Keratinocyte (primary cell): ENCODE measurements at regions not wholly inside any gene's neighbourhood (a gene's known extent, or its start where the extent isn't known, plus 50 kb on each side); places are given as distances from the start of the nearest gene placed in this dataset.

Experiments used
- CTCF ChIP-seq, 3 experiments: IDR thresholded peaks in 1 of 3; conservative IDR thresholded peaks in 1 of 3; optimal IDR thresholded peaks in 1 of 3; 2 replicates in 2 of 3; 3 replicates in 1 of 3; pipeline versions ENCODE3 to v1.5.1; 2011; ENCODE audit warnings: low read length in 3 of 3, mild to moderate bottlenecking in 3 of 3, moderate library complexity in 2 of 3, control low read depth in 1 of 3, inconsistent platforms in 1 of 3; ENCODE audit not compliant: insufficient read depth in 2 of 3; ENCODE audit errors: extremely low read depth in 1 of 3
- EZH2 ChIP-seq: IDR thresholded peaks from one replicate; pipeline ENCODE4 v1.6.1; 2012; ENCODE audit warnings: inconsistent platforms, mild to moderate bottlenecking, low read length, moderate library complexity

GRCh38 chr14:81653626-81654025 lies 120.0 kb upstream of the SEL1L start:
- no peak for TF ChIP-seq CTCF (optimal IDR thresholded peaks at IDR 0.05 in 1 of 3, IDR thresholded peaks at IDR 0.05 in 1 of 3, conservative IDR thresholded peaks at IDR 0.05 in 1 of 3; ENCODE audit: extremely low read depth in 1 of 3, insufficient read depth in 2 of 3, low read length in 3 of 3)
- TF ChIP-seq EZH2, result no peak
